WTC11 (cell line): ENCODE measurements at regions not wholly inside any gene's neighbourhood (a gene's known extent, or its start where the extent isn't known, plus 50 kb on each side); places are given as distances from the start of the nearest gene placed in this dataset.

ENCODE experiments used
- ETV6 ChIP-seq: sonication (generic); formaldehyde crosslinking; IDR thresholded peaks from 2 replicates; pipeline ENCODE4 v1.8.1; 2022; ENCODE audit warnings: mild to moderate bottlenecking, missing genetic modification reagents
- FOXP1 ChIP-seq: sonication (generic); formaldehyde crosslinking; IDR thresholded peaks from 2 replicates; pipeline ENCODE4 v1.8.0; 2022; ENCODE audit warnings: missing genetic modification reagents, mild to moderate bottlenecking, moderate library complexity, borderline replicate concordance
- SMAD3 ChIP-seq: sonication (generic); formaldehyde crosslinking; IDR thresholded peaks from 2 replicates; pipeline ENCODE4 v1.8.0; 2022; ENCODE audit warnings: missing genetic modification reagents, mild to moderate bottlenecking, borderline replicate concordance
- TF ChIP-seq, protein P1 (sequence below): sonication (generic); formaldehyde crosslinking; conservative IDR thresholded peaks from 2 replicates; pipeline ENCODE4 v1.8.1; 2023; ENCODE audit warnings: mild to moderate bottlenecking, low read depth, missing genetic modification reagents, moderate library complexity

DNA sequence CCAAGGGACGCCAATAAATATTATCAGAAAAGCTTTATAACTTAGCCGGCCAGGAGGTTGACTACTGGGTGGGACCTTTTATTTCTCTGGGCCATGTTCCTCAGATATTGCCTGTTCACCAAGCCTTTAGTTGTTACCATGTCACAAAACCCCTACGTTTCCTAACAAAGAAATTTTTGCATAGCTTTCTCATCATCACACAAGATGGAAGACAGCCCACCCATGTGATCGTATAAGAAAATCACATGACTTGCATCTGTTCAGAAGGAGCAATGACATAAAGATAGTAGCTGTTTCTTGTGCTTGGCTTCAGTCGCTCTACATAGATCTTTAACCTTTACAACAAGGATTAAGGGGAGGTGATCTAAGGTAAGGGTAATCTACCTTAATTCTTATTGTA is 88.9 kb upstream of the NGF start:
- TF ChIP-seq FOXP1 (CRISPR knock-in tag) (no peak), ETV6 (no peak), SMAD3 (CRISPR knock-in tag) (no peak)
- TF ChIP-seq, protein P1, sequence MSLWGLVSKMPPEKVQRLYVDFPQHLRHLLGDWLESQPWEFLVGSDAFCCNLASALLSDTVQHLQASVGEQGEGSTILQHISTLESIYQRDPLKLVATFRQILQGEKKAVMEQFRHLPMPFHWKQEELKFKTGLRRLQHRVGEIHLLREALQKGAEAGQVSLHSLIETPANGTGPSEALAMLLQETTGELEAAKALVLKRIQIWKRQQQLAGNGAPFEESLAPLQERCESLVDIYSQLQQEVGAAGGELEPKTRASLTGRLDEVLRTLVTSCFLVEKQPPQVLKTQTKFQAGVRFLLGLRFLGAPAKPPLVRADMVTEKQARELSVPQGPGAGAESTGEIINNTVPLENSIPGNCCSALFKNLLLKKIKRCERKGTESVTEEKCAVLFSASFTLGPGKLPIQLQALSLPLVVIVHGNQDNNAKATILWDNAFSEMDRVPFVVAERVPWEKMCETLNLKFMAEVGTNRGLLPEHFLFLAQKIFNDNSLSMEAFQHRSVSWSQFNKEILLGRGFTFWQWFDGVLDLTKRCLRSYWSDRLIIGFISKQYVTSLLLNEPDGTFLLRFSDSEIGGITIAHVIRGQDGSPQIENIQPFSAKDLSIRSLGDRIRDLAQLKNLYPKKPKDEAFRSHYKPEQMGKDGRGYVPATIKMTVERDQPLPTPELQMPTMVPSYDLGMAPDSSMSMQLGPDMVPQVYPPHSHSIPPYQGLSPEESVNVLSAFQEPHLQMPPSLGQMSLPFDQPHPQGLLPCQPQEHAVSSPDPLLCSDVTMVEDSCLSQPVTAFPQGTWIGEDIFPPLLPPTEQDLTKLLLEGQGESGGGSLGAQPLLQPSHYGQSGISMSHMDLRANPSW (CRISPR knock-in tag): no peak
